Activated gamma-delta T cell treated with Interleukin-2 at 50 U/mL for 16 hours (primary cell): ENCODE measurements at regions not wholly inside any gene's neighbourhood (a gene's known extent, or its start where the extent isn't known, plus 50 kb on each side); places are given as distances from the start of the nearest gene placed in this dataset.
A peak's percentile ranks its signal among the peaks of the same experiment; 100 is the strongest.
"Not testable (repeated sequence)": the region's sequence is repeated elsewhere in the genome, so short reads cannot be mapped to it uniquely, and the experiment has no call there.

Experiments used
- DNase-seq: peaks from one replicate; pipeline ENCODE4 v3.0.0-alpha.2; 2020

DNA sequence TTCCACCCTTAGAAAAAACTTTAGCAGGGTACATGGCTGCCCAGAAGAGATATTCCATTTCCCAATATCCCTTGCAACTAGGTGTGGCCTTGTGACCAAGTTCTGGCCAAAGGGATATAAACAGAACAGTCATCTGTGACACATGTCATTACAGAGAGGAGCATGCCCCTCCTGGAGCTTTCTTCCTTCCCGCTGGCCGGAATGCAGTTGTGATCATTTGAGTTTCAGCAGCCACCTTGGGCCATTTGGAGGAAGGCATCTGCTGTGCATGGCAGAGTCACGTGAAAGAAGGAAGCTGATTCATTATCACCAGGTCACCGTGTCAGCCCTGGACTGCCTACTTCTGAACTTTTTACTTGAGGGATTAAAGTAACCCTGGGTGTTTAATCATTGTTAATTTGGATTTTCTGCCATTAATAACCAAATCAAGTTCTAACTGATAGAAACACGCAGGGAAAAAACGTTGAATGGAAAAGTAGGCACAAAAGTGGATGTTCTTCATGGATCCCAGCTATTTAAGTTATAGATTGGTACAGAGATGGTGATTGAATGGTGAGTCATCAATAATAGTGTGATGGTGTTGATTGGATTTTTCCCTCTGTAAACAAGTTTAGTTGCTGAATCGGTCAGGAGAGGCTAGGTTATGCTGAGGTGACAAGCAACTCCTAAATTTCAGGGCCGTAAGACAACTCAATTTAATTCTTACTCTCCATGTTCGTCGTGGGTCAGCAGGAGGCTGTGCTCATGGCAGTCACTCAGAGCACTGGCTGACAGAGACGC, 80.7 kb upstream of the CCDC167 start:
- no peak for DNase-seq

DNA sequence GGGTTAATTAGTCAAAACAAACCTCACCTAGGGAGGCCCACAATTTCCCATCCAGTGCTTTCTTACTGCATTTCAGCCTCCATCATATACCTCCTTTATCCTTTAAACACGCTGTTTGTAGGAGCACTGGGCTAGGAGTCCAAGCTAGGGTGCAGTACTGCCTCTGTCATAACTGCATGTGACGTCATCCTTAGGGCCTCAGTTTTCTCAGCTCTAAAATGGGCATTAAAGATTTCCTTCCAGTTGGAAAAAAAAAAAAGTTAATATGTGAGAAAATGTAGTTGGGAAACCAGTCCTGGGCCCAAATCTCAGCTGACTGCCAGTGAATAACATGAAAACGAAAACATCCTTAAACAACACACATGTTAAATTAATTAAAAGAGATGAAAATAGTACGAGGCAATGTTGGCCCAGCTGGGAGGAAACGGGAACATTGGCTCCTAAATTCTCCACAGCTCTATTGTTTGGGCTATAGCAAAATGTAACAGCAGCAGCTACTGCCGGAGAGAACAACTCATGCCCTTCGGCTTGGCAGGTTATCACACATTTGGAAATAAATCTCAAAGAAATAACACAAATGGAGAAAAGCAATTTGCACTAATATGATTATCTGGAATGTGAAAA, 79.9 kb upstream of the CCDC167 start:
- no peak for DNase-seq

DNA sequence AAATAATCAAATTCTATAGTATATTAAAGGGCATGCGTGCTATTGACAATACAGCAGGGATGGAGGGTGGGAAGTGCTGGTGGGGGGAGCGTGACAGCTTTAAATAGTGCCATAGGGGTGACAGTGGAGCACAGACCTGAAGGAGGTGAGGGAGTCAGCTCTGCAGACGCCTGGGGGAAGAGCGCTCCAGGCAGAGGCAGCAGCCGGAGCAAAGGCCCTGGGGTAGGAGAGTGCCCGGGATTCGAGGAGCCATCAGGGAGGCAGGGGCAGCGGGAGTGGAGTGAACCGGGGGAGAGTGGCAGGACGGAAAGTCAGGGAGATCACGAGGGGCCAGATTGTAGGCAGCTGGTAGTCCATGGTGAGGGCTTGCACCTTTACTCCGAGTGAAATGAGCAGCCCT, 78.4 kb upstream of the CCDC167 start:
- DNase-seq: no peak

DNA sequence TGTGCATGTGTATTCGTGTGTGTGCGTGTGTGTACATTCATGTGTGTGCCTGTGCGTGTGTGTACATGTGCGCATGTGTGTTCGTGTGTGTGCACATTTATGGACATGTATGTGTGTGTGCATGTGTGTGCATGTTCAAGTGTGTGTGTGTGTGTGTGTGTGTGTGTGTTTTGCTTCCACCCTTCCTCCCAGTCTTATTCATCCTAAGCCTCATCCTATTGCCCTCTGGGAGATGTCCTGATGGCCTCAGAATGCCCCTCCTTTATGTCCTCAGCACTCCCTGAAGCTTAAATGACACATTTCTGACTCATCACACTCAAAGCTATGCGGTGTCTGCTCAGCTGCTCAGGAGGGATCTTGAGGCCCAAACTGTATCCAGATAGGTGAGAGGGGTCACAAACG, 76.6 kb upstream of the CCDC167 start:
- DNase-seq: no peak

DNA sequence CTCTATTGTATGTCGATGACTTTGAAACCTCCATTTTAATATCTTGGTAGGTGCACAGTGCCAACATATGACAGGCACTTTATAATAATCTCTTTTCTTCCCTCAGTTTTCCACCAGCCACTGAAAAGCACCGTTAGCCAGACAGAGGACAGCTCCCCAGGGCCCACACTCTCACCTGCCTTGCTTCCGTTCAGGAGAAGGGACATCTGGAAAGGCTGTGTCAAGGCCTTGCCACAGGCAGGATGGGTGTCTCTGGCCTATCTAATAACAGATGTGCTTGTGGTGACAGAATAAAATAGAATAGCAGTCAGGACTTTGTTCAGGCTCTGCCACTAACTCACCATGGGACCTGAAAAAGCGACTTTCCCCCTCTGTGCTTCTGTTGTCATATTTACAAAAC, 75.5 kb upstream of the CCDC167 start:
- DNase-seq: no peak

DNA sequence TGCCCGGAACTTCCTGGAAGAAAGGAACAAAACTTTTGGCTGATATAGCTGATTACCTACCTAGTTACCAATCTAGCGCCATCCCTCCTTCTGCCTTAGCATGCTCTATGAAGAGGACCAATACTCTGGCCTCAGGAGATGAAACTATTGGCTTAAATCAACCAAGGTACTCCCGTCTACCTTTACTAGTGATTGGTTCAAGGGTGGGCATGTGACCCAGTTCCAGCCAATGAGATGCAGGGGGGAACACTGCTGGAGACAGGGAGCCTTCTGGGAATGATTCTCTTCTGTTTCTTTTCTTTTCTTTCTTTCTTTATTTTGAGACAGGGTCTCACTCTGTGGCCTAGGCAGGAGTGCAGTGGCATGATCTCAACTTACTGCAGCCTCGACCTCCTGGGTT, 72.6 kb upstream of the CCDC167 start:
- no peak for DNase-seq

DNA sequence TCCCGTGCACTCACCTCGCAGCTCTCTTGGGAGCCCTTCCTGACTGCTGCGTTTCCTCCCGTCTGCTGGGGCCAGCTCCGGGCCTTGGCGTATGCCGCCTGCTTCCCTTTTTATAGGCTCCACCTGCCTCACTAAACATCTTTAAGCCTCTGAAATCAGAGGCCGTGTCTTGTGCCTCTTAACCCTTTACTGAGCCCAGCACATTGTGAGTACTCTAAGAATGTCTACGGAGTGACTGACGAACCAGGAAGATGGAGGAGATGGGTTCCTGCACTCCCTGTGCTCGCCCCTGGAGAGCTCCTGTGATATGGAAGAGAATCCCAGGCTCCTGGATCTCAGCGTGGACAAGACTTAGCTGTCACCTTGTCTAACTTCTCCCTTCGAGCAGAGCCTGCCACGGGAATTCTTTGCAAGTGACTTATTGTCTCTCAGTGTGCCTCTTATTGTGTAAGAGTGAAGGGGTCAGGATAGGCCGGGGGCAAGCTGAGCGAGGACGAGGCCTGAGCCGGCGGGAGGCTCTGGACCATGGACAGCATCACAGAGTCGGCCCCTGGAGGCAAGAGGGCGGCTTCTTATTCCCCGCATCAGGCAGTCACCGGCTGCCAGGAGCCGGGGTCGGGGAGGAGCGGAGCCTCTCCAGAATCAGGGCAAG, 70.9 kb upstream of the CCDC167 start:
- DNase-seq: no peak

DNA sequence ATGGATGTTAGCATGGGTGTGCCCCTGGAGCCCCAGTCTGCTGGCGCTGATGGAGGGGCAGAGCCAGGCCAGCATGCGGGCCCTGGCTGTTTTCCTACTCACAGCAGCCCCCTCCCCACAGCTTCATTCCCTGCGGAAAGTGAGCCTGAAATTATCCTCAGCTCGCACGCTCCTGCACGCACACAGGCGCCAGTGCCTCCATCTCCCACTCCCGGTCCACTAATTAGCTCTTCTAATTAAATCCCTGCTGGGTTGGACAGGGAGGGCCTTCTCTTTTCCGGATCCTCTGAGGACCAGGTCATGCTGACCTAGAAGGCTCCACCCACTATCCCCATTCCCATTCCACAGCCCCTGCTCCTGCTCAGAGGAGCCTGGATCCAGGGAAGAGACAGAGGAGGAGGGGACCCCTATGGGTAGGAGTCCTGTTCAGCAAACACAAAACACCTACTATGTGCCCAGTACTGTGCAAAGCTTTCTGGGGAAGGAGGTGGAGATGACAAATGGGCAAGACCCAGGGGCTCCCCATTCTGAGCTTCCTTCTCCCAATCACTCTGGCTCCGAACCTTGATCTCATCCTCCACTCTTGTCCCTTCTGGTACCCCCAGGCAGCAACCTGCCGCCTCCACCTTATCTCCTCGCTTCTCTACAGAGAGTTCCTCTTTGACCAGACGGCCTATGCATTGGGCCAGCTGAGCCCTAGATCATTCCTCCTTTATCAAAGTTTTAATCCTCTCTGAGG, 70.2 kb upstream of the CCDC167 start:
- DNase-seq: no peak

DNA sequence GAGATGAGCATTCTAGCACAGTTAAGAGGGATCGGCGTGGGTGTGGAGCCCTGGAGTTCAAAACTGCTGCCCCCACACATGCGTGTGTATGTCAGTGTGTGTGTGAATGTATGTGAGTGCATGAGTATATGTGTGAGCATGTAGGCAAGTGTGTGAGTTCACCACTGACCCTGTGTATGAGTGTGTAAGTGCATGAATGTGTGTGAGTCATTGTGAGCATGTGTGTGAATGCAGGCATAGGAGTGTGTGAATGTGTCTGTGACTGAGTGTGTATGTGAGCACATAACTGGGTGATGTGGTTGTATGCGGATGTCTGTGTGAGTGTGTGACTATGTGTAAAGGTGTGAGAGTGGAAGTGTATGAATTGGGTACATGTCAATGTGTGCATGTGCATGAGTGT, 69.6 kb upstream of the CCDC167 start:
- no peak for DNase-seq

DNA sequence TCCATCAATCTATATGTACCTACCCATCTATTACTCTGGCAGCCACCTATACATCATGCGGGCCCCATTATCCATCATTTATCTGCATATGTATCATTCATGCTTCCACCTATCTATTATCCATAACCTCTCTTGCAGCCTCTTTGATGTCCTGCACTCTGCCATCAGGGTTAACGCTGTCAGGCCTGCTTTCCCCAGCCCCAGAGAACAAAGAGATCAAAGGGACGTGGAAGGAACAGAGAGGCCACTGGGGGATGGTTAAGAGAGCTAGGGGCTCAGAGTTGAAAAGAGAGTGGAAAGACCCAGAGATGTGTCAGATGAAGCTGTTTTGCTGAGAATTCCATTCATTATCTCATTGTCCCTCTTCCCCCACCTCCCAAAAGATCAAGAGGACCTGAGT, 67.3 kb upstream of the CCDC167 start:
- no peak for DNase-seq

DNA sequence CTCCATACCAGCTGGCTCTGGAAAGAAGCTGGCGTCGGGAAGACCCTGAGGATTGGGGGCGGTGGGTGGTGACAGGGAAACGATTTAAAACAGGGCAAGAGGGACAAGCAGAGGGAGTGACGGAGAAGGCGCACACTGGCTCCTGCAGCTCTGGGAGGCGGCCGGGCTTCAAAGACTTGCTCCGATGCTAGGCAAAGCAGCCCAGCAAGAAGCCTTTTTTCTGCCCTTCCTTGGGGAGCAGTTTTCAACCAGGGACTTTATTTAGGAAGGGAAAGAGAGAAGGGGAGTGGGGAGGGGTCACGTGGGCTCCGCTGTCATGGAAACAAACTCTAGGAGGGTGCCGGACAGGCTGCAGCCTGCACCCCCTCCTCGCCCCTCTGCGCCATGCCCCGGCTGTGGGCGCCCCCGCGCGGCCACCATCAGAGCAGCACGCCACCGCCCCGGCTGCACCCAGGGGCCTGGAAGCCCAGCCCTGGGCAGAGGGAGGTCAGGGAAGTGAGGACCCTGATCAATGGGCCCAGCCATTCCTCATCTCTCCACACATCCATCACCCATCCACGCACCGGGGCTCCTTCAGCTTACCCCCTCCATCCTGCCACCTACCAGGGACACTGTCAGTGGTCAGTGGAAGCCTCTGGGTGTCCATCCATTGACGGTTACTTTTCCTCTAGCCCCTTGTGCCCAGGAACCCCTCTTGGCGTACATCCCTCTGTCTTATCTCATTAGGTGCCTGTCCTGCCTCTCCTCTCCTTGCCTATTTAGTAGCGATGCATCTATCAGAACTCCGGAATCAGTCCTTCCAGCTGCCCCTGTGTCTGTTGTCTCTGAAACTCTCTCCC, 66.6 kb upstream of the CCDC167 start:
- DNase-seq: peak; percentile 72

DNA sequence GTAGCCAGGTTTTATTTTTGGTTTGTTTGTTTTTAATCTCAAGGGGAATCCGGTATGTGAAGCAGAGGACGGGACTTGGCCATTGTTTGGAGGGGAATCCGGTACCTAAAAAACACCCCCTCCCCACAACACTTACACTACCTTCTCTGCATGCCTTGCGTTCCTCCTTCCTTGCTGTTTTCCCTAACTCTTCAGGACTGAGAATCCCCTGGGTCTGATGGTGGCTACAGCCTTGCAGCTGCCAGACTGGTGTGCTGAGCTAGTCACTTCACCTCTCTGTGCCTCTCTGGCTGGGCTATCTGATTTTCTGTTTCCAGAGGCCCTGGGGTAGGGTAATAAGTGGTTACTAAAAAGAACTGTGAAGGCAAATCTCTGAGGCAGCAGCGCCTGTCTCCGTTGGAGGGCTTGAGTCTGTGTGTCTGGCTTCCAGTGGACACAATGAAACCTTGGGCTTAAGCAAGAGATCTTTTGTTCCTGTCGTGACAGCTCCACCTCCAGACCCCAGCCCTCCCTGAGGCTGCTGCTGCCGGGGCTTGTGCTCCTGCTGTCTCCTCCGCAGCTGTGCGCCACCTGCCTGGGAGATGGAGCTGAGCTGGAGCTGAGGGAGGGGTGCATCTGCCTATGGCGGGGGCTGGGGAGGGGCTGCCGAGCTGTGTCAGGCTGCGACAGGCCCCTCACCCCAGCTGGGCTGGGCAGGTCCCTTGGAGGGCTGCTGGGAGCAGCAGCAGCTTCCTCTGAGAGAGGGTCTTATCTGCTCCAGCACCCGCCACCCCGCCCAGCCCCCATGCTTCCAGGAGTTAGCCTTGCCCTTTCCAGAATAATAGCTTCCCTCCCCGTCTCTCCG, 65.8 kb upstream of the CCDC167 start:
- DNase-seq: no peak

DNA sequence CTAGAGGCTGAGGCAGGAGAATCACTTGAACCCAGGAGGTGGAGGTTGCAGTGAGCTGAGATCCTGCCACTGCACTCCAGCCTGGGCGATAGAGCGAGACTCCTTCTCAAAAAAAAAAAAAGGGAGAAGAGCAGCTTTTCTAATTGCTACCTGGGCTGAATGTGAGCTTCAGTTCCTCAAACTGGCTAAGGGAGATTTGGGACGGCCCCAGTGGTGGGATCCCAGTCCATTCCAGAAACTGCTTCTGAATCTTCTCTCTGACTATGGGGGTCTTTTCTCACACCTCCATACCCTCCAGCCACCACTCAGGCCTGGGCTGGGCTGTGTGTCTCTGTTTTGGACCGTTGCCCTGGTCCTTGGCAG, 63.2 kb upstream of the CCDC167 start:
- DNase-seq: not testable (repeated sequence)

DNA sequence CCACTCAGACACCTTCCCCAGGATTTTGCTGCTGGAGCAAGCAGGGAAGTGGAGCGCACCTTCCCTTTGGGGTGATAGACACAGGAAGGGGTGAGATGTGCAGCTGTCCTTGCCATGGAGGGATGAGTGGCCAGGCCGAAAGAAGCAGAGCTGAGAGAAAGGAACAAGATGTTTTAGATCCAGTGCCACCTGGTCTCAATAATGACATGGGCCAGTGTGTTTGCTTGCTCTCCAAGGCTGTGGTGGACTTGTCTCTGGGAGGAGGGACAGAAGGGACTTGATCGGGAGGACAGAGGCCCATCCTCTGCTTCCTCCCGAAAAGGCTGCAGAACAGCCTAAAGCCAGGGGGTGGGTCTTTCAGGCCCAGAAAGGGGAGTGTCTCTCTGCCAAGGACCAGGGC, 61.7 kb upstream of the CCDC167 start:
- DNase-seq: no peak

DNA sequence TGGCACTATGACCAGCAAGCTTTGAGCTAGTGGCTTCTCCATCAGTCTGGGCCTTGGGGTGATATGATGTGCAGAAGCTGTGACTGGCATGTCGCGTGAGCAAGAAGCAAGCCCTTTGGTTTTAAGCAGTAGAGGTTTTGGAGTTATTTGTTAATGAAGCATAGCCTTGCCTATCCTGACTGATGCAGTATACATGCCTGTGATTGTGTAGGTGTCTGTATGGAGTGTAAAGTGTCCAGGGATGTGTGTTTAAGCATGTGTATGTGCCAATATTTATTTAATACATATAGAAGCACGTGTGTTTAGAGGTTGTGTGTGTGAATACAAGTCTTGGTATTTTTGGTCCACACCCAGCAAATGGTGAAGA, 61.0 kb upstream of the CCDC167 start:
- no peak for DNase-seq

DNA sequence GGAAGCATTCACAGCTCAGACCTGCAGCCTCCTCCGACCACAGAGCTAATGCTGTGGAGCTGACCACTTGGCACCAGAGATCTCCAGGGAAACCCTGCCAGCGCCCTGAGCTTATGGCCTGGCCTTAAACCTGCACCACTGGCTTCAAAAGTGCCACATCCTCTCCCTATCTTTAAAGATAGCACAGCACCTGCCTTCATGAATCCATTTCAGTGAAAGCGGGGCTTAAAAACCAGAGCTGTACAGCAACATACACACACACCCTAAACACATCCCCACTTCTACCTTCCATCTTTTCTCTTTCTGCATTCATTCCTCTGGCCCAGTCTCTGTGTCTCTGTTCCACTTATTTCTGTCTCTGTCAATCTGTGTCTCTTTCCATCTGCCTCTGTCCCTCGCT, 59.8 kb upstream of the CCDC167 start:
- no peak for DNase-seq

DNA sequence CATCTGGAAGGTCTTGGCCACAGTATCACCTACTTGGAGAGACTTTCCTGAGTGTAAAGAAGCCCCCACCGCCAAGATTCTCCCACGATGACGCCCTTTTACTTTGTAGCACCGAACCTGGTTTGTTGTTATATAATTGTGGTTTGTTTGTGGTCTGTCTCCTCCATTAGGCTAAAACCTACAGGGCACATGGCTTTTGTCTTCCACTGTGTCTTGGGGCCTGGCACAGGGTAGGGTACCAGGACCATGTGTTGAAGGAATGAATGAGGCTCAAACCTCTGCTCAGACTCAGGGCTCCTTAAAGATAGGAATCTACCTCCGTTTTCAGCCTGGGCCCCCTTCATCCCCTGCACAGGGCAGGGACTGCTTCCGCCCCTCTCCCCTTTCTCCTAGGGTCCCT, 59.4 kb upstream of the CCDC167 start:
- DNase-seq: no peak

DNA sequence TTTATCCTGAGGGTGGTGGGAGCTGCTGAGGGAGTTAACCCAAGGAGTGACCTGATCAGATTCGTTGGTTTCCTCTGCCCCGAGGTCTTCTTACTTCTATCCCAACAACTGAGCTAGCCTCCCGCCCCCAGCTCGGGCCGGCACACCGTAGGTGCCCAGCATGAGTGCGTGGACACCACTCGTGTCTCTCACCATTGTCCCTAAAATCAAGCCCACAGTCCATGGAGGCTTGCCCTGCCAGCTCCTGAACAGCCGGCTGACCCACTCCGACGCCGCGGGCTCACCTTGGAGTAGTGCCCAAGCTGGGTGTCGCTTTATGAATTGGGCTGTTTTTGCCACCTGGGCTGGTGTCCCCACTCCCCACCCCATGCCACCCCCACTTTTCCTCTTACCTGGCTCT, 59.0 kb upstream of the CCDC167 start:
- DNase-seq: no peak

DNA sequence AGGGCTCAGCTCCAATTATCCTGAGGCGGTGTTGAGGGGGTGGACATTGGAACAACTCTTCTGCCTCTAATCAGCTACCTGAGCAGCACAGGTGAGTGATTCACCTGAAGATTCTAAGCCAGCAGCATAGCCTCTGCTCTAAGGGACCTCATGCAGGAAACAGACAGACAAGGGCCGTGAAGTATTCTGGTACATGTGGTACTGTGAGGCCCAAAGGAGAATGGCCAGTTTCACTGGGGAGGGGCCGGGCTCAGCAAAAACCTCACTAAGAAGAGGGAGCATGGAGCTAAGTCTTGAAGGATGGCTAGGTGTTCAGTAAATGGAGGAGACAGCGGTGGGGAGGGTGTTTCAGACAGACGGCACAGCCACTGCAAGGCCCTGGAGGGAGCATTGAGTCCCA, 58.5 kb upstream of the CCDC167 start:
- DNase-seq: no peak

DNA sequence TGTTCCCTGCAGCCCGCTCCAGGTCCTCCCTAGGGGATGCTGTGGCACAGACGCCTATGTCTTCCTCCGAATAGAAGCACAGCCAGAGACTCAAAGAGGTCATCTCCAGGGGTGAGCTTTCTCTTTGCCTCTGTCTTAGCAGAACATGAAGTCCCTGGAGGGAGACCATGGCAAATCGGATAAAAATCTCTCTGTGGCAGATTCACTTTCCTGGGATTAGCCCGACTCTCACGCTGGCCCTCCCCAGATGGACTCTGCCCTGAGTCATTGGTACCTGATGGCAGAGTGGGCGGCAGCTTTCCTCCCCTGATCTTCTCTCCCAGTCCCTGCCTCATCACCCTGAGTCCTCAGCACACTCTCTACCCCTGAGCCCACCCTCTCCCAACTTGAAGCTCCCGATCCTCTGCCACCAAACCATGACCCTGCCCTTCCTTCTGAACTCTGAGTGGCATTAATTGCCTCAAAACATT, 58.0 kb upstream of the CCDC167 start:
- DNase-seq: no peak

DNA sequence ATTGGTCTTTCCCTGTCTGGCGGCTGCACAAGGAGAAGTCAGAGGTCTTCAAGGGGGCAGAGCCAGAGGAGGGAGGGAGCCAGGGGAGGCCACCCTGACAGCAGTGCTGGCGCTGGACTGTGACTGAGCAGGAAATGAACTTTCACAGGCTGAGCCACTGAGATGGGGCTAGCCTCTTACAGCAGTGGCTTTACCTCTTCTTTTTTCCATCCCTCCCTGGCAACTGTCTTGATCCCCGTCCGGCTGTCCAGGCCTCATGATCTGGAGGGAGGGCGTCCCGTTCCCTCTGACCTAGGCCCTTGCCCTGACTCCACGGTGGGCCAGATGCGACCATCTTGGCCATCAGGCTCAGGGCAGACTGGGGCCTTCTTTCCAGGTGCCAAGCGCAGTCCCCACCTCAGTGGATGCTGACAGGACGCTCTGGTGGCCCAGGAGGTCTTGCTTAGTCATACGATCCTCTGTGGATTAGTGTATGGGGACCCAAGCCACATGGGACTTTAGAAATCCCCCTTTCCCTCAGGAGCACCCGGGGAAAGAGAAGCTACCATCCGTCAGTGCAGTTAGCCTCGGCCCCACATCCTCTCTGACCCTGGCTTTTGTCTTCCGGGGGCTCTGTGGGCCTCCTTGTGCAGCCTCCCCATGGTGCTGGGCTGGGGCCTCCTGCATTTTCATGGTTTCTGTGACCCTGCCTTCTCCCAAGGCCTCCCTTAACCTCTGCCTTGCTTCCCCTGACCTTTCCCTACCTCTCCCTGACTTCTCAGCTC, 57.4 kb upstream of the CCDC167 start:
- no peak for DNase-seq
